HG03354 (cell line): ENCODE measurements at regions not wholly inside any gene's neighbourhood (a gene's known extent, or its start where the extent isn't known, plus 50 kb on each side); places are given as distances from the start of the nearest gene placed in this dataset.

Source experiments
- ATAC-seq: cut with Tn5 transposase; IDR thresholded peaks from one replicate; pipeline ENCODE4 v1.9.1; 2021; ENCODE audit warnings: mild to moderate bottlenecking; ENCODE audit not compliant: unreplicated experiment, poor library complexity, severe bottlenecking

DNA sequence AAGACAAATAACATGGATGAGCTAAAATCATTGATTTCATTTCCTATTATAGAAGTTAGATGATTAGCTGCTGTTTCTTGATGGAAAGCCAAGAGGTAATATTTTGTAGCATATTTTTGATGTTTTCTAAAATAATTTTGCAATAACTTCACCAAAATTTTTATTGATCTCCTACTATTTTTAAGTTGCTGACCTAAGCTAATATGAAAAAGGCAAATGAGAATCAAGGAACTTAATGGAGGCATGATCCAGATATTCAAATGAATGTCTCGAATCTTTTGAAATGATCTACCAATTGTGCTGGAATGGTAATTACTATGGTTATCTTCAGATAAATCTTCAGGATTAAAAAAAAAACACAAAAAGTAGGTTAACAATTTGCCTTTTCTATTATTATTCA is 1591.4 kb upstream of the PCDH7 start:
- no peak for ATAC-seq

DNA sequence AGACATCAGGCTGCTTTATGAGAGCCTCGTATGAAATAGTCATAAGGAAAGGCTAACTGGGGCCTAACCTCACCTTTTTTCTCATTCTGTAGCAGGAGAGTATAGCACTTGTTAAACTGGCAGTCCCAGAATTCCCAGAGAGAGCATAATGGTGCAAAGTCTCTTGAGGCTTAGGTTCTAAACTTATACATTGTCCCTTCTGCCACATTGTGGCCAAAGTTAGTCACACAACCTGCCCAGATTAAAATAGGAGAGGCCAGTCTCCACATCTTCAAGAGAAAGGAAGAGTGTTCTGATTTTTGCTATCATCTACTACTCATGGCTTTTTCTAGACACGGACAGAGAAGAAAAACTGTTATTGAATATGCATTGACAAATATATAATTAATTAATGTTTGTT is 1588.9 kb upstream of the PCDH7 start:
- ATAC-seq = no peak

GRCh38 chr4:29142708-29143107 is 1577.5 kb upstream of the PCDH7 start:
- no peak for ATAC-seq

GRCh38 chr4:29151584-29151983 is 1568.6 kb upstream of the PCDH7 start:
- no peak for ATAC-seq

GRCh38 chr4:29153642-29154041 is 1566.5 kb upstream of the PCDH7 start:
- no peak for ATAC-seq

DNA sequence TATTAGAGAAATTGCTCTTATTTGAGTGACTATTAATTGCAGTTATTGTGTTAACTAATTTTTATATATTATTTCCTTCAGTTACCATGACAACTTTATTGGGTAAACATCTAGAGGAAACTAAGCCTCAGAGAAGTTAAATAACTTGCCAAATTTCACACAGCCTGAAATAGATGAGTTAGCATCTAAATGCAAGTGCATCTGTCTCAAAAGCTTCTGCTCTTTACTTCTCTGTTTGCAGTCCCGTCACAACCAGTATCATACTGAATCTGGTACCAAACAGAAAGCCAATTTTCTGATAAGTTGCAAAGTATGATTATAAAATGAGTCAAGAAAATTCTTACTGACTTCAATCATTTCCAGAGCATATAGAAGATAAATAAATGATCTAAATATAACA is 1544.9 kb upstream of the PCDH7 start:
- ATAC-seq = no peak

- ATAC-seq = no peak
Measured at GRCh38 chr4:29199025-29199424, 1521.1 kb upstream of the PCDH7 start.

GRCh38 chr4:29199485-29199884 is 1520.7 kb upstream of the PCDH7 start:
- ATAC-seq = no peak

DNA sequence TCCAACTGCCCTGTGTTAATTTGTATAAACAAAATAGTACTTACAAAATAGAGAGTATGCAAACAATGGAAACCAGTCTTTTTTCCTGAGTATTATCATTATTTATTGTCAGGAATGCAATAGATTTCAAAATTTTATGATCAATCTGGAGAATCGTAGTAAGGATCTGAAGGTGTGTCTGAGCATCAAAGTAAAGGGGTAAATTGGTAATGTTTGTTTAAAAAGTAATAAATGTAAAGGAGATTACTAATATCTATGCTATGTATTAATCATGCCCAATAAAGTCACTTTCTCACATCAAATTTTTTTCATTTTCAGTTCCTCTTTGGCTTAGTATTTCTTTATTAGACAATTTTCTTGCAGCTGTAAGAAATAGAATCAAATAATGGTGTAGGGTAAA is 1507.1 kb upstream of the PCDH7 start:
- no peak for ATAC-seq

- ATAC-seq = no peak
Measured at GRCh38 chr4:29220761-29221160, 1499.4 kb upstream of the PCDH7 start.

GRCh38 chr4:29224911-29225310 is 1495.3 kb upstream of the PCDH7 start:
- no peak for ATAC-seq

GRCh38 chr4:29240641-29241040 is 1479.5 kb upstream of the PCDH7 start:
- ATAC-seq = no peak

- no peak for ATAC-seq
Measured at GRCh38 chr4:29243054-29243453, 1477.1 kb upstream of the PCDH7 start.

DNA sequence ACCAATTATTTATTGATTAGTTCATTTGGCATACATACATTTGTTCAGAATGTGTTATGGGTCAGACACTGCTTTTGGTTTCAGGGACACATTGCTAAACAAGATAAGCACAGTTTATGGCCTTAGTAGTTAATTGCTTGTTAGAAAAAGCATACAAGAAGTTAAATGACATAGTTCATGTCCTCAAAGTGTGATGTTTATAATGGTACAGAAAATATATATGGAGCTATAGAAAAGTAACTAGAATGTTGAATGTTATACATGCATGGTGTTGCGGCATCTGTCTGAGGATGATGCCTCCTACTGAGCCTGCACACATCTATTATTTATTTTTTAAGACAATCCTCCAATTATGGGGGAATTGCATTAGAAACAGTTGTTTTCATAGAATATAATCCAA is 1476.3 kb upstream of the PCDH7 start:
- no peak for ATAC-seq

GRCh38 chr4:29259556-29259955 is 1460.6 kb upstream of the PCDH7 start:
- no peak for ATAC-seq

DNA sequence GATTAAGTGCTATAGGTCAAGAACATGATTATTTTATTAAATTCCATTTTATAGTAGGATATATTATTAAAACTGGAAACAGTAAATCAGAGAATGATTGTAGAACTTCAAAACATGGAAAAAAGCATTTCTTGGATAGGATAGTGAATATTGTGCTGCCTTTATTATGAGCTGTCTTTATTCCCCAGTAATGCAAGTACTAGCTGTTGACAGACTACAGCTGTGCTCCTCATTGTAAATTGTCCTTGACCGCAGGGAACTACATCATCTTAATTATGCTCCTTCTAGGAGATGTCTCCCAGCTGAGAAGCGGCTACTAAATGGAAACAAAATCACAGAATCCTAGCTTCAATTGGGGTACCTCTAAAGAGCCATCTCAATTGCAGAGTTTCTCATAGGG is 1457.2 kb upstream of the PCDH7 start:
- ATAC-seq = no peak

DNA sequence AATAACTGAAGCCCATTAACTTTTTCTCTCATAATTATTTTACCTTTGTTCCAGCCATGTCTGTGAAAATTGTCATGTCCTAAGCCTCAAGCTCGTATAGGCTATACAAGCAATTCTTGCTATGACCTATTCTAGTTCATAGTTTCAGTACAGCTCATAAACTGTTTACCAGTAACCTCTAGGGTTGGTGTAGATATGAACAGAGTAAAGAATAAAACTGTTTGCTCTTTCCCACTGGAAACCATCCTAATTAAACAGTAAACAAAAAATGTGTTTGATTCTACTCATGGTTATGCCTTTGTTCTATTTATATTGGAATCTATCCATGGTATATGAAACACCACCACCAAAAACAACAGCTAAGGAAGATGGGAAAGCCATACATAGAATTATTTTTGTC is 1444.0 kb upstream of the PCDH7 start:
- ATAC-seq = no peak

GRCh38 chr4:29277381-29277780 is 1442.8 kb upstream of the PCDH7 start:
- no peak for ATAC-seq

DNA sequence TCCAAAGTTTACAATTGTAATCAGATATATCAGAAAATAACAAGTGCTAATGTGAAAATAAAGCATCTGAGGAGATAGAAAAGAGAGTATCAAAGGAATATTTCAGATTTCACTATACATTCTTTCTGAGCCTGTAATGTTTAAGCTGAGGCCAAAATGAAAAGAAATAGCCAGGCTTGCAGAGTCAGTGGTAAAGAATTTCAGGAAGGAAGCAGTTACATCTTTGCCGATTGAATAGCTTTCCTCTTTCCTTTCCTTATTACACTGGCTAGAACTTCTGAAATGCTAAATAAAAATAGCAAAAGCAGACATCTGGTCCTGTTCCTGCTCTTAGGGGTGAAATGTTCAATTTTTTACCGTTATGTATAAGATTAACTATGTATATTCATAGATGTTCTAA is 1441.6 kb upstream of the PCDH7 start:
- no peak for ATAC-seq

- no peak for ATAC-seq
Measured at GRCh38 chr4:29289118-29289517, 1431.1 kb upstream of the PCDH7 start.

DNA sequence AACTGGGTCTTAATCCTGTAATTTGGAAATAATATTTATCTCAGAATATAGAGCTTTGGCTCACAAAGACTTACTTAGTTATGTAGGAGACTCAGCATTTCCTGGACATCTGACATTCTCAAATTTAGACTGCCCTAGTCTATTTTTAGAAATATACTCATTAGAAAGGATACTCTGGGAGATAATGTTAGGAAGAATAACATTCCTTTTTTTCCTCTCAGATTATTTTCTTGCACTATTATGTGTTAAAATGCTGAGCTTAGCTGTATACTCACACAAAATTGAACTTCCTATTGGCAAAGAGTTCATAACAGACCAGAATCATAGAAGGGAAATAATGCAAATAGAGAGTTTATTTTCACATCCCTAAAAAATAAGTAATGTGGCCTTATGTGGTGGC is 1424.9 kb upstream of the PCDH7 start:
- no peak for ATAC-seq

GRCh38 chr4:29304595-29304994 is 1415.6 kb upstream of the PCDH7 start:
- ATAC-seq = no peak

DNA sequence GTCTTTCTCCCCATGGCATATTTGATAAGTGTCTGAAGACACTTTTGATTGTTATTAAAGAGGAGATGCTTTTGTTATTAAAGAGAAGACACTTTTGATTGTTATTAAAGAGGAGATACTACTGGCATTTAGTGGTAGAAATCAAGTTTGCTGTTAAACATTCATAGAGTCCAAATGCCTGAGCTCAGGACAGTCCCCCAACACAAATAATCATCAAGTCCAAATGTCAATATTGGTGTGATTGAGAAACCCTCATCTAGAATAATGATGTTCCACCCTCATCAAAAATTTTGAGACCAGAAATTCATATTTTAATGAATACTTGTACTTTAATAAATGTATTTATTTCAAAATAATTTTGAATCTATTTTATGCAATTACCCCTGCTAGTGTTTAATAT is 1412.9 kb upstream of the PCDH7 start:
- no peak for ATAC-seq
